ENCODE measurements at regions not wholly inside any gene's neighbourhood (a gene's known extent, or its start where the extent isn't known, plus 50 kb on each side); places are given as distances from the start of the nearest gene placed in this dataset.
A peak's percentile ranks its signal among the peaks of the same experiment; 100 is the strongest.

GRCh38 chr3:116916836-116917235, 207.3 kb downstream of the TUSC7 start:
- DNase-seq (ENCODE audit: low read depth): no peak
- H3K4me3 ChIP-seq (ENCODE audit: low read depth, low read length): no peak overlapping the region
- no peak for TF ChIP-seq CTCF (conservative IDR thresholded peaks at IDR 0.05; ENCODE audit: low read depth, low read length)

GRCh38 chr3:116920826-116921610, 211.4 kb downstream of the TUSC7 start:
- TF ChIP-seq CTCF (conservative IDR thresholded peaks at IDR 0.05; ENCODE audit: low read depth, low read length): no peak
- peak; percentile 61 for DNase-seq (ENCODE audit: low read depth)
- H3K4me3 ChIP-seq (ENCODE audit: low read depth, low read length): no peak overlapping the region

GRCh38 chr3:116927918-116928317, 218.3 kb downstream of the TUSC7 start:
- no peak overlapping the region for H3K4me3 ChIP-seq (ENCODE audit: low read depth, low read length)
- no peak for TF ChIP-seq CTCF (conservative IDR thresholded peaks at IDR 0.05; ENCODE audit: low read depth, low read length)

GRCh38 chr3:116929505-116930222, 220.1 kb downstream of the TUSC7 start:
- DNase-seq (ENCODE audit: low read depth): peak; percentile 64
- no peak for TF ChIP-seq CTCF (conservative IDR thresholded peaks at IDR 0.05; ENCODE audit: low read depth, low read length)

More at GRCh38 chr3:116927918-116928317, 218.3 kb downstream of the TUSC7 start:
- no peak for DNase-seq (ENCODE audit: low read depth)

GRCh38 chr3:116930786-116931185, 221.2 kb downstream of the TUSC7 start:
- no peak overlapping the region for H3K4me3 ChIP-seq (ENCODE audit: low read depth, low read length)
- DNase-seq (ENCODE audit: low read depth): peak; percentile 61
- TF ChIP-seq CTCF (conservative IDR thresholded peaks at IDR 0.05; ENCODE audit: low read depth, low read length): no peak

More at GRCh38 chr3:116929505-116930222, 220.1 kb downstream of the TUSC7 start:
- no peak overlapping the region for H3K4me3 ChIP-seq (ENCODE audit: low read depth, low read length)

GRCh38 chr3:116939091-116939490, 229.5 kb downstream of the TUSC7 start:
- DNase-seq (ENCODE audit: low read depth): no peak
- TF ChIP-seq CTCF (conservative IDR thresholded peaks at IDR 0.05; ENCODE audit: low read depth, low read length): no peak
- no peak overlapping the region for H3K4me3 ChIP-seq (ENCODE audit: low read depth, low read length)

Measured in choroid plexus epithelial cell (primary cell).